Endodermal cell (in vitro differentiated cells): ENCODE measurements at regions not wholly inside any gene's neighbourhood (a gene's known extent, or its start where the extent isn't known, plus 50 kb on each side); places are given as distances from the start of the nearest gene placed in this dataset.
A peak's percentile ranks its signal among the peaks of the same experiment; 100 is the strongest.

Experiments
- DNase-seq: peaks from one replicate; pipeline ENCODE4 v3.0.0-alpha.2; 2017
- H3K27ac ChIP-seq: 2 replicates; pipeline ENCODE4 v1.5.1; 2013; ENCODE audit warnings: mild to moderate bottlenecking, low read depth, low read length, moderate library complexity
- H3K27me3 ChIP-seq: 2 replicates; pipeline ENCODE4 v1.6.1; 2013; ENCODE audit warnings: mild to moderate bottlenecking, low read length, moderate library complexity; ENCODE audit not compliant: insufficient read depth, control insufficient read depth, poor library complexity, severe bottlenecking
- H3K36me3 ChIP-seq: 2 replicates; pipeline ENCODE4 v1.7.0; 2013; ENCODE audit warnings: mild to moderate bottlenecking, low read length, moderate library complexity; ENCODE audit not compliant: control insufficient read depth, insufficient read depth
- H3K4me1 ChIP-seq: one replicate; pipeline ENCODE4 v1.7.0; 2013; ENCODE audit warnings: low read length; ENCODE audit not compliant: control insufficient read depth, insufficient read depth
- H3K4me3 ChIP-seq: 2 replicates; pipeline ENCODE4 v1.5.1; 2013; ENCODE audit warnings: mild to moderate bottlenecking, low read length, moderate library complexity
- H3K9ac ChIP-seq: 2 replicates; pipeline ENCODE4 v1.6.1; 2013; ENCODE audit warnings: mild to moderate bottlenecking, low read length, moderate library complexity; ENCODE audit not compliant: poor library complexity, severe bottlenecking; ENCODE audit errors: extremely low read depth
- H3K9me3 ChIP-seq: 2 replicates; pipeline ENCODE4 v1.6.1; 2013; ENCODE audit warnings: mild to moderate bottlenecking, low read length, moderate library complexity; ENCODE audit not compliant: control insufficient read depth
- H3K27ac Mint-ChIP-seq: 2 replicates; pipeline ENCODE4 v1.8.0; 2020; ENCODE audit warnings: mixed read lengths
- H3K27me3 Mint-ChIP-seq: 2 replicates; pipeline ENCODE4 v1.8.0; 2021; ENCODE audit warnings: mild to moderate bottlenecking, mixed read lengths; ENCODE audit not compliant: insufficient read depth
- H3K36me3 Mint-ChIP-seq: 2 replicates; pipeline ENCODE4 v1.8.0; 2020; ENCODE audit warnings: low read depth, mixed read lengths
- H3K4me1 Mint-ChIP-seq: 2 replicates; pipeline ENCODE4 v1.8.0; 2020; ENCODE audit warnings: mixed read lengths
- H3K4me3 Mint-ChIP-seq: 2 replicates; pipeline ENCODE4 v1.8.0; 2020; ENCODE audit warnings: mild to moderate bottlenecking, moderate library complexity, mixed read lengths
- H3K9me3 Mint-ChIP-seq: 2 replicates; pipeline ENCODE4 v1.8.0; 2020; ENCODE audit warnings: mild to moderate bottlenecking, mixed read lengths
- CTCF ChIP-seq: fragments of 200-600 bp; sonication (generic); conservative IDR thresholded peaks from 2 replicates; pipeline ENCODE4 v1.5.0; 2021; ENCODE audit warnings: antibody characterized with exemption, mild to moderate bottlenecking
- whole genome bisulfite sequencing, 2 experiments: methylation state at CpG; one replicate each; pipeline versions ENCODE4 v1.1.5 to v1.1.7; 2013; ENCODE audit warnings: missing lambda C conversion rate in 2 of 2, mixed read lengths in 1 of 2; ENCODE audit not compliant: insufficient coverage in 1 of 2, insufficient read length in 1 of 2; 5-methylcytosine and 5-hydroxymethylcytosine counted together

- Histone ChIP-seq H3K9ac (no peak overlapping the region), H3K36me3 (no peaks in the 10 kb centered on the region), H3K9me3 (peaks cover 4% of the 10 kb centered on the region), H3K4me1 (peaks cover 10% of the 10 kb centered on the region), H3K27me3 (no peaks in the 10 kb centered on the region), H3K4me3 (no peak overlapping the region), H3K27ac (no peak overlapping the region)
- TF ChIP-seq CTCF, result no peak
- WGBS, 2 experiments, result 89 to 93% methylated on average over 6 of the region's 6 CpGs
- Mint-ChIP-seq H3K27me3 (no peaks in the 10 kb centered on the region), H3K36me3 (no peaks in the 10 kb centered on the region), H3K4me1 (peaks cover 6% of the 10 kb centered on the region), H3K4me3 (no peak overlapping the region), H3K9me3 (peaks cover 20% of the 10 kb centered on the region), H3K27ac (no peak overlapping the region)
- DNase-seq, result no peak
Observed at GRCh38 chr1:4084446-4084845, 184.4 kb upstream of the C1orf174 start.

- Histone ChIP-seq H3K36me3 (no peaks in the 10 kb centered on the region), H3K4me1 (peaks cover 10% of the 10 kb centered on the region), H3K9ac (no peak overlapping the region), H3K27me3 (no peaks in the 10 kb centered on the region), H3K9me3 (peaks cover 4% of the 10 kb centered on the region), H3K4me3 (no peak overlapping the region), H3K27ac (no peak overlapping the region)
- H3K9me3 Mint-ChIP-seq, result peaks cover 15% of the 10 kb centered on the region
- TF ChIP-seq CTCF, result peak; percentile 28
- no peak for DNase-seq
- 92 to 93% methylated on average over 5 to 6 of the region's 6 CpGs for WGBS, 2 experiments
- H3K27ac Mint-ChIP-seq, result no peak overlapping the region
- no peaks in the 10 kb centered on the region for H3K36me3 Mint-ChIP-seq
- no peaks in the 10 kb centered on the region for H3K27me3 Mint-ChIP-seq
- peaks cover 6% of the 10 kb centered on the region for H3K4me1 Mint-ChIP-seq
- H3K4me3 Mint-ChIP-seq, result no peak overlapping the region
Observed at GRCh38 chr1:4084896-4085295, 184.8 kb upstream of the C1orf174 start.

- no peak overlapping the region for H3K4me3 Mint-ChIP-seq
- Histone ChIP-seq H3K9me3 (peaks cover 4% of the 10 kb centered on the region), H3K4me1 (peaks cover 10% of the 10 kb centered on the region), H3K27ac (no peak overlapping the region), H3K27me3 (no peaks in the 10 kb centered on the region), H3K36me3 (no peaks in the 10 kb centered on the region), H3K9ac (no peak overlapping the region), H3K4me3 (no peak overlapping the region)
- H3K36me3 Mint-ChIP-seq, result no peaks in the 10 kb centered on the region
- WGBS, 2 experiments, result 81 to 89% methylated on average over 4 to 5 of the region's 5 CpGs
- DNase-seq, result no peak
- H3K9me3 Mint-ChIP-seq, result peaks cover 9% of the 10 kb centered on the region
- no peak for TF ChIP-seq CTCF
- H3K4me1 Mint-ChIP-seq, result peaks cover 6% of the 10 kb centered on the region
- no peak overlapping the region for H3K27ac Mint-ChIP-seq
- no peaks in the 10 kb centered on the region for H3K27me3 Mint-ChIP-seq
Observed at GRCh38 chr1:4085546-4085945, 185.5 kb upstream of the C1orf174 start.
